Erythroblast (primary cell): ENCODE measurements at regions not wholly inside any gene's neighbourhood (a gene's known extent, or its start where the extent isn't known, plus 50 kb on each side); places are given as distances from the start of the nearest gene placed in this dataset.

Experiments used
- DNase-seq, 2 experiments: peaks; one replicate each; lab custom pipeline; 2025; lab: John Stamatoyannopoulos, UW
- GATA1 ChIP-seq: IDR thresholded peaks from 2 replicates; pipeline ENCODE4 v1.6.1; 2011; ENCODE audit warnings: low read depth, mild to moderate bottlenecking, control low read depth, low read length, moderate library complexity
- POLR2A ChIP-seq: IDR thresholded peaks from 2 replicates; pipeline ENCODE4 v1.6.1; 2011; ENCODE audit warnings: mild to moderate bottlenecking, low read length

- TF ChIP-seq GATA1 (no peak), POLR2A (no peak)
- DNase-seq, result no peak
Measured at GRCh38 chr3:194971009-194971408, 285.3 kb downstream of the FAM43A start.

- TF ChIP-seq POLR2A (no peak), GATA1 (no peak)
- no peak for DNase-seq
Measured at GRCh38 chr3:194971965-194972364, 286.3 kb downstream of the FAM43A start.

- DNase-seq, result no peak
- no peak for TF ChIP-seq POLR2A
- no peak for TF ChIP-seq GATA1
Measured at GRCh38 chr3:194972641-194973040, 287.0 kb downstream of the FAM43A start.

GRCh38 chr3:194973366-194974000, 287.8 kb downstream of the FAM43A start:
- DNase-seq, result no peak
- TF ChIP-seq GATA1, result no peak
- TF ChIP-seq POLR2A, result no peak

- no peak for DNase-seq
- TF ChIP-seq POLR2A (no peak), GATA1 (no peak)
Measured at GRCh38 chr3:194974468-194975135, 288.9 kb downstream of the FAM43A start.

- DNase-seq, result no peak
- TF ChIP-seq GATA1, result no peak
- TF ChIP-seq POLR2A, result no peak
Measured at GRCh38 chr3:194976049-194976451, 290.4 kb downstream of the FAM43A start.

- TF ChIP-seq GATA1 (no peak), POLR2A (no peak)
- DNase-seq, result no peak
Measured at GRCh38 chr3:194976874-194977273, 291.2 kb downstream of the FAM43A start.

GRCh38 chr3:194977356-194977755, 291.7 kb downstream of the FAM43A start:
- TF ChIP-seq GATA1 (no peak), POLR2A (no peak)
- DNase-seq, result no peak

- no peak for DNase-seq
- TF ChIP-seq GATA1 (no peak), POLR2A (no peak)
Measured at GRCh38 chr3:194979173-194979572, 291.8 kb downstream of the XXYLT1 start.

- TF ChIP-seq POLR2A, result no peak
- DNase-seq, result no peak
Measured at GRCh38 chr3:194982472-194982871, 288.5 kb downstream of the XXYLT1 start.

- no peak for TF ChIP-seq POLR2A
- TF ChIP-seq GATA1, result no peak
- no peak for DNase-seq
Measured at GRCh38 chr3:194983121-194983520, 287.8 kb downstream of the XXYLT1 start.

GRCh38 chr3:194983620-194984019, 287.3 kb downstream of the XXYLT1 start:
- no peak for TF ChIP-seq POLR2A
- no peak for TF ChIP-seq GATA1
- no peak for DNase-seq

- no peak for DNase-seq
- TF ChIP-seq GATA1 (no peak), POLR2A (no peak)
Measured at GRCh38 chr3:194984066-194984465, 286.9 kb downstream of the XXYLT1 start.

GRCh38 chr3:194984622-194985021, 286.3 kb downstream of the XXYLT1 start:
- DNase-seq, result no peak

GRCh38 chr3:194985031-194985578, 285.9 kb downstream of the XXYLT1 start:
- no peak for DNase-seq
- TF ChIP-seq POLR2A (no peak), GATA1 (no peak)

More at GRCh38 chr3:194984622-194985021, 286.3 kb downstream of the XXYLT1 start:
- TF ChIP-seq GATA1, result no peak
- TF ChIP-seq POLR2A, result no peak
